Non-pigmented ciliary epithelial cell (primary cell): ENCODE measurements at regions not wholly inside any gene's neighbourhood (a gene's known extent, or its start where the extent isn't known, plus 50 kb on each side); places are given as distances from the start of the nearest gene placed in this dataset.
A peak's percentile ranks its signal among the peaks of the same experiment; 100 is the strongest.
"Not testable (repeated sequence)": the region's sequence is repeated elsewhere in the genome, so short reads cannot be mapped to it uniquely, and the experiment has no call there.

ENCODE experiments used
- DNase-seq: peaks from one replicate; pipeline ENCODE4 v3.0.0-alpha.2; 2010; ENCODE audit warnings: low read depth

GRCh38 chr15:36406366-36406765 lies 173.1 kb upstream of the CDIN1 start:
- DNase-seq, result no peak

DNA sequence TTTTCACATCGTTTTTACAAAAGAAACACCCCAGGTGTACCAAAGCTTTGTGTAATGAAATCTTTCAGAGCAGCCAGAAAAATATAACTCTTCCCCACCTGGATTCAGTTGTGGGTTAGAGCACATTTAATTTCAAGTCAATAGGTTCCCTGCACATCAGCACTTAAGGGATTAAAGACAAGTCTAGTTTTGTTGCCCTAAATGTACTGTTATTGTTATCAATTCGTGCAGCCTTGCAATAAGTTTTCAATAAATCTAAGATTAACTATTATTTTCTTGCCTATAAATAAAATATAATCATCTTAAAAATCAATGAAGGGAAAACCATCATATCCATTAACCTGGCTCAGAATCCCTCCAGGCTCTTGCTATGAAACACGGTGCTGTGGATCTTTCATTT lies 172.5 kb upstream of the CDIN1 start:
- DNase-seq, result no peak

DNA sequence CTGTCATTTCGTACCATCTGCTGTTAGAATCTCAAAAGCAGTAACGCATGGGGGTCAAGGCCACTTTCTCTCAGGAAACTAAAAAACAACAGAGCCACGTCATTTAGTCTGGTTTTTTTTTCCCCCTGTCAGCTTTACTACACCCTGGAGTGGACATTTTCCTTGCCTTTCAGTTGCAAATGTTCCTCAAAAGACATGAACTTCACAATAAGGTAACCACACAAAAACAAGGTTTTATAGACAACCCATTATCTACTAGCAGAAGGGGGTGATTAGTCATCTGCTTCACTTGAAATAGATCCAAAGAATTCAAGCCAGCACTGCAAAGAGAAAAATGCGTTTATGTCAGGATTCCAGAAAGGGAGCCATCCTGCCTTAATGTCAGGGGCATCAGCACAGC lies 171.8 kb upstream of the CDIN1 start:
- DNase-seq, result no peak

- DNase-seq, result no peak
These were observed 169.6 kb upstream of the CDIN1 start for GRCh38 chr15:36409819-36410218.

- DNase-seq, result no peak
These were observed 164.8 kb upstream of the CDIN1 start for GRCh38 chr15:36414670-36415069.

- DNase-seq, result peak; percentile 63
These were observed 163.8 kb upstream of the CDIN1 start for GRCh38 chr15:36415643-36416042.

DNA sequence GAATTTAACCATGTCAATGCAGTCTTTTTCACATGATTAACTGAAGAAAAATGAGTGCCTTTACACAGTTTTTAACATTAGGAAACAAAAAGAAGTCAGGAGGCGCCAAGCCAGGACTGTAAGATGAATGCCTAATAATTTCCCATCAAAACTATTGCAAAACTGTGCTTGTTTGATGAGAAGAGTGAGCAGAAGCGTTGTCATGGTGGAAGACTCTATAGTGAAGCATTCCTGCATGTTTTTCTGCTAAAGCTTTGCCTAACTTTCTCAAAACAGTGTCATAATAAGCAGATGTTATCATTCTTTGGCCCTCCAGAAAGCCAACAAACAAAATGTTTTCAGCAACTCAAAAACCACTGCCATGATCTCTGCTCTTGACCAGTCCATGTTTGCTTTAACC lies 156.8 kb upstream of the CDIN1 start:
- DNase-seq, result no peak

GRCh38 chr15:36426691-36427090 lies 152.7 kb upstream of the CDIN1 start:
- DNase-seq, result no peak

- DNase-seq, result peak; percentile 100
These were observed 151.2 kb upstream of the CDIN1 start for GRCh38 chr15:36428102-36428845.

DNA sequence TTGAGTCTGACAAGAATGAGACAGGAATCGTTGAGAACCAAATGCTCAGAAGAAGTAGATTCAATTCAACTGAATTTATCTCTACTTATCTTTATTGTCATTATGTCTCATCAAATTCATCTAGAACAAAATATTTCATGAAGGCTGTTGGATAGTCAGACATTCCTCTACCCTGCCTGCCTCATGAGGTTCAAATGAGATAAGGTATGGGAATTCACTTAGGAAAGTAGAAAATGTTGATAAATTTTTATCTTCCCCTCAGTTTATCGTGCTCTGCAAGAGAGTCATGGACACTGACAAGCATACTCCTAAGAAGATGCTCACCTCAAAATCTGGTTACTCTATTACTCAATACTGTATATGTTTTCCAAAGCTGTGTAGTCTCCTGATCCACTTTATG lies 149.7 kb upstream of the CDIN1 start:
- DNase-seq, result no peak

- DNase-seq, result no peak
These were observed 149.1 kb upstream of the CDIN1 start for GRCh38 chr15:36430280-36430679.

GRCh38 chr15:36430726-36431265 lies 148.6 kb upstream of the CDIN1 start:
- no peak for DNase-seq

GRCh38 chr15:36432161-36432560 lies 147.3 kb upstream of the CDIN1 start:
- DNase-seq, result no peak

GRCh38 chr15:36434177-36434576 lies 145.2 kb upstream of the CDIN1 start:
- no peak for DNase-seq

DNA sequence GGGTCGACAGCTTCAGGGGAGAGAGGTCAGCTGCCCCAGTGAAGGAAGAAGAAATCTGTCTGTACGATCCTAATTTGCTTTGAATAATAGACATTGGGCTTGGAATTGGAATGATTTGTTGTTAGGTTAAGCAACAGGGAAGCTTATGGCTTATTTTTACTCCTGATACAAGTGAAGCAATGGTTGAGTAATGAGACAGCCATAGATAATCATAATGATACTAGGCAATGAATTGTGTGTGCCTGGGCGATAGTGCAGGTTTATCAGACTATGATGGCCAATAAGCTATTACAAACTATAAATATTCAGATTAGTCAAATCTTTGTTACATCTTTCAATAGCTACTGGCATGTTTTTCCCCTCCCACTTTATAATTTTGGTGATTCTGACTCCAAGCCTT lies 140.9 kb upstream of the CDIN1 start:
- no peak for DNase-seq

DNA sequence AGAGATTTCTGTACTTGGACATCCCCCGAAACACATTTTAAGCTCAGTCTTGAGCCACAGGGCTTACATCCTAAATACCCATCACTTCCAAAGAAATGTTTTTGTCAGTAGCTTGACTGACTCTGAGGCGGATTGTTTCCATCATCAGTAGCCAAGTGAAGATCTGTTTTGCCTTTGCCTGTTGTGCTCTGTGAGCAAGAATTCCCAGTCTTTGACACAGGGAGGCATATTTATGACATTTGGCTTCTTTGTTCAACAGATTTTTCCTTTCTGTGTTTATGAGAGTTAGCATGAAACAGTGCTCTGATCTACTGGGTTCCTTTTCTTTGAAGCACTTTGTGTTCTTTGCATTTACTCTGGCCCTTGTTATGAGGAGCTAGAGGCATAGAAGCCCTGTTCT lies 132.1 kb upstream of the CDIN1 start:
- DNase-seq, result no peak

DNA sequence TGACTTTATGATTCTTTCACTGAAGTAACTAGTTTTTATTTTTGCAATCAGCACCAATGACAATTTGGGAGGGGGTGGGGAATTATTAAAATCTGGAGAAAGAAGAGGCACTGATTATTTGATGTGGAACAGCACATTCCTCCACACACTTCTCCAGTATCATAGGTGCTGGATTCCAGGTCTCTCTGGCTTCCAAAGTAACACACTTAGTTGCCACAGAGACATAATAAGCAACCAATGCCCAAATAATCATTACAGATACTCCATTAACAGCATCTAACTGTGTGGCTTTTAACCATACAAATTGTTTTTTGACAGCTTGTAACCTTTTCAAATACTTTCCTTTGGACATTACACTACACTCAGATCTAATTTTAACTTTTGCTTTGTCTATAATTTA lies 131.0 kb upstream of the CDIN1 start:
- no peak for DNase-seq

GRCh38 chr15:36449084-36449661 lies 130.3 kb upstream of the CDIN1 start:
- DNase-seq, result no peak

DNA sequence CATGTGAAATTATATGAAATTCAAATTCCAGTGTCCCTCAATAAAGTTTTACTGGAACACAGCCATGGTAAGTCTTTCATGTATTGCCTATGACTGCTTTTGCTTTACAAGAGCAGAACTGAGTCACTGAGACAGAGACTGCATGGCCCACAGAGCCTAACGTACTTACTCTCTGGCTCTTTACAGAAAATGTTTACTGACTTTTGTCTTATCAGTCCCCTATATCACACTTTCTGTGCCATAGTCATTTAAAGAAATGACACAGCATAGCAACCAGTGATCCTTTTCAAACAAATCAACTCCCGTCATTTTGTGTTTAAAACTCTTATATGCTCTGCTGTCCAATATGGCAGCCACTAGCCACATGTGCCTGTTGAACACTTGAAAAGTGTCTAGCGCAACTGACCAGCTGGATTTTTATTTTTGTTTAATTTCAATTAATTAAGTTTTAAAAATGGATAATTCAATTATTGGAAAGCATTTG lies 129.7 kb upstream of the CDIN1 start:
- DNase-seq, result no peak

- DNase-seq, result not testable (repeated sequence)
These were observed 125.2 kb upstream of the CDIN1 start for GRCh38 chr15:36454244-36454643.

GRCh38 chr15:36458411-36458810 lies 121.0 kb upstream of the CDIN1 start:
- no peak for DNase-seq

DNA sequence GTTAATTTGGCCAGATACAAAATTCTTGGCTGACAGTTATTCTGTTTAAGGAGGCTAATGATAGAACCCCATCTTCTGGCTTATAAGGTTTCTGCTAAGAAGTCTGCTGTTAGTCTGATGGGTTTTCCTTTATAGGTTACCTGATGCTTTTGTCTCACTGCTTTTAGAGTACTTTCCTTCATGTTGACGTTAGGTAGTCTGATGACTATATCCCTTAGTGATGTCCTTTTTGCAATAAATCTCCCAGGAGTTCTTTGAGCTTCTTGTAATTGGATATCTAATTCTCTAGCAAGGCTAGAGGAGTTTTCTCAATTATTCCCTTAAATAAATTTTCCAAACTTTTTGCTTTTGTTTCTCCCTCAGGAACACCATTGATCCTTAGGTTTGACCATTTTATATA lies 114.1 kb upstream of the CDIN1 start:
- DNase-seq, result no peak

- DNase-seq, result peak; percentile 81
These were observed 110.7 kb upstream of the CDIN1 start for GRCh38 chr15:36468746-36469145.
